ENCODE measurements at regions not wholly inside any gene's neighbourhood (a gene's known extent, or its start where the extent isn't known, plus 50 kb on each side); places are given as distances from the start of the nearest gene placed in this dataset.

DNA sequence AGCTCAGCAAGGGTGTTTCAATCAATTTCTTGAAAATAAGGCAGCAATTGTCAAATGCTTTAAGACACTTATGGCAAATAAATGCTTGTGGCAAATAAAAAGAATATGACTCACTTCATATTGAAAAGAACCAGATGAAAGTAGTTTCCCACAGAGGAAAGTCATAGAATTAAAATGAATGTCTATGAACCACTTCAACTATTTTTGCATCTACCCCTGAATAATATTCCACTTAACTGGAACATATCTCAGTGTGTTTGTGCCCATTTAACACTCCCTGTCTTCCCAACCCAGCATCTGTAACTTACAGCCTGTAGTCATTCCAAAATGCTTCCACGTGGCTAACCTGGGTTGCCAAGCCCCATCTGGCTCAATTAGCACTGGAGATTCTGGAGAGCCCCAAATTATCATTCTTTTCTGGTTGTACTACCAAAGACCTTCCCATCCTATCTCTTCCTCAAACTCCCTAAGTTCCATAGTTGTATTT lies 84.7 kb downstream of the FEM1C start:
- POLR2A ChIA-PET = interaction anchor here (0.9 to 1.5 kb wide), 2 partner anchors 9 to 24 kb away, joined by 3 to 5 read pairs; no protein-coding TSS in a partner anchor
- ATAC-seq = no peak
- Histone ChIP-seq H3K79me2 (ENCODE audit: control insufficient read depth, insufficient read depth, low read length) (no peaks in the 10 kb centered on the region), H3K27me3 (replicated peaks in 1 of 2; ENCODE audit: control insufficient read depth in 2 of 2, insufficient read depth in 2 of 2, low read length in 1 of 2) (no peaks in the 10 kb centered on the region), H2AFZ (ENCODE audit: control insufficient read depth, low read depth, low read length) (no peak overlapping the region), H3K4me2 (ENCODE audit: control insufficient read depth, insufficient read depth) (no peak overlapping the region), H3K36me3 (ENCODE audit: control insufficient read depth in 2 of 2, insufficient read depth in 2 of 2, low read length in 1 of 2) (no peaks in the 10 kb centered on the region), H3K27ac (ENCODE audit: control insufficient read depth, insufficient read depth) (no peak overlapping the region), H3K4me3 (no peak overlapping the region), H3K4me1 (ENCODE audit: control insufficient read depth, insufficient read depth, low read length) (peaks cover 3% of the 10 kb centered on the region; the same call in 1 of the 2 replicates), H3K9ac (ENCODE audit: control insufficient read depth, insufficient read depth, low read length) (no peak overlapping the region), H3K9me3 (replicated peaks; ENCODE audit: control insufficient read depth, insufficient read depth, low read length) (no peaks in the 10 kb centered on the region), H4K20me1 (ENCODE audit: control insufficient read depth, insufficient read depth) (no peaks in the 10 kb centered on the region)
- TF ChIP-seq CREB1 (IDR thresholded peaks at IDR 0.05; ENCODE audit: low read depth) (no peak), HDAC2 (IDR thresholded peaks at IDR 0.05) (no peak), BRCA1 (IDR thresholded peaks at IDR 0.05; ENCODE audit: low read depth, low read length) (no peak), TAF1 (IDR thresholded peaks at IDR 0.05; ENCODE audit: borderline replicate concordance, low read depth, low read length) (no peak), ZBTB11 (CRISPR knock-in tag; IDR thresholded peaks at IDR 0.05) (no peak), SP1 (IDR thresholded peaks at IDR 0.05; ENCODE audit: low read depth, low read length) (no peak), NBN (IDR thresholded peaks at IDR 0.05) (no peak), SIN3A (IDR thresholded peaks at IDR 0.05; ENCODE audit: low read depth, low read length) (no peak), SREBF2 (IDR thresholded peaks at IDR 0.05; ENCODE audit: low read length) (no peak), ESRRA (IDR thresholded peaks at IDR 0.05; ENCODE audit: low read length) (no peak), EZH2 (IDR thresholded peaks at IDR 0.05; ENCODE audit: borderline replicate concordance, control insufficient read depth, low read depth, low read length) (no peak)
- TF ChIP-seq, protein P1, sequence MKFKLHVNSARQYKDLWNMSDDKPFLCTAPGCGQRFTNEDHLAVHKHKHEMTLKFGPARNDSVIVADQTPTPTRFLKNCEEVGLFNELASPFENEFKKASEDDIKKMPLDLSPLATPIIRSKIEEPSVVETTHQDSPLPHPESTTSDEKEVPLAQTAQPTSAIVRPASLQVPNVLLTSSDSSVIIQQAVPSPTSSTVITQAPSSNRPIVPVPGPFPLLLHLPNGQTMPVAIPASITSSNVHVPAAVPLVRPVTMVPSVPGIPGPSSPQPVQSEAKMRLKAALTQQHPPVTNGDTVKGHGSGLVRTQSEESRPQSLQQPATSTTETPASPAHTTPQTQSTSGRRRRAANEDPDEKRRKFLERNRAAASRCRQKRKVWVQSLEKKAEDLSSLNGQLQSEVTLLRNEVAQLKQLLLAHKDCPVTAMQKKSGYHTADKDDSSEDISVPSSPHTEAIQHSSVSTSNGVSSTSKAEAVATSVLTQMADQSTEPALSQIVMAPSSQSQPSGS (IDR thresholded peaks at IDR 0.05; ENCODE audit: low read length) = no peak
- CTCF ChIA-PET = interaction anchor here (0.6 to 1.5 kb wide), 3 partner anchors 48 to 309 kb away, joined by 3 read pairs; no protein-coding TSS in a partner anchor
- WGBS (ENCODE audit: insufficient coverage, insufficient replicate concordance, low lambda C conversion rate, missing lambda C conversion rate) = 0% methylated on average over 1 of the region's 1 CpG
- BruUV-seq (replicated peaks) = no TSS peak
- RAD21 ChIA-PET (ENCODE audit: unreplicated experiment) = interaction anchor here (1.3 kb wide), 1 partner anchor 21 kb away, joined by 3 read pairs; no protein-coding TSS in a partner anchor
- intact Hi-C loops (cut with micrococcal nuclease; ENCODE audit: unreplicated experiment) = no loop called here
- FAIRE-seq = no peak
- no peak for DNase-seq (ENCODE audit: low read depth, low spot score)
- in situ Hi-C loops (cut with MboI) = no loop called here
- SMC1A ChIA-PET (ENCODE audit: uncharacterized antibody, unreplicated experiment) = interaction anchor here (0.7 to 1.9 kb wide), 7 partner anchors 8 to 108 kb away, joined by 3 to 6 read pairs (median 4); no protein-coding TSS in a partner anchor

All from GM12878 (cell line).